IgD-negative memory B cell (primary cell): ENCODE measurements at regions not wholly inside any gene's neighbourhood (a gene's known extent, or its start where the extent isn't known, plus 50 kb on each side); places are given as distances from the start of the nearest gene placed in this dataset.
"Not testable (repeated sequence)": the region's sequence is repeated elsewhere in the genome, so short reads cannot be mapped to it uniquely, and the experiment has no call there.

Experiments
- H3K27ac Mint-ChIP-seq, 3 donors: one replicate each; pipeline ENCODE4 v1.8.0; 2020 to 2022; ENCODE audit warnings: mild to moderate bottlenecking in 3 of 3, mixed read lengths in 3 of 3, moderate library complexity in 1 of 3
- H3K27me3 Mint-ChIP-seq: one replicate; pipeline ENCODE4 v1.8.0; 2021; ENCODE audit warnings: mixed read lengths
- H3K36me3 Mint-ChIP-seq: one replicate; pipeline ENCODE4 v1.8.0; 2020; ENCODE audit warnings: mild to moderate bottlenecking, mixed read lengths
- H3K4me1 Mint-ChIP-seq, 3 donors: one replicate each; pipeline ENCODE4 v1.8.0; 2020 to 2022; ENCODE audit warnings: mixed read lengths in 3 of 3, mild to moderate bottlenecking in 1 of 3
- H3K4me3 Mint-ChIP-seq, 4 donors: one replicate each; pipeline ENCODE4 v1.8.0; 2020 to 2022; ENCODE audit warnings: mild to moderate bottlenecking in 4 of 4, mixed read lengths in 4 of 4, moderate library complexity in 3 of 4
- H3K9me3 Mint-ChIP-seq, 3 donors: one replicate each; pipeline ENCODE4 v1.8.0; 2020 to 2021; ENCODE audit warnings: mixed read lengths in 3 of 3, mild to moderate bottlenecking in 1 of 3

- Mint-ChIP-seq H3K27me3 (no peaks in the 10 kb centered on the region), H3K4me3 (no peak overlapping the region), H3K27ac (peak overlapping the region in 1 of 3 donors; percentile 86), H3K4me1 (peaks cover 0 to 8% (median 0%) of the 10 kb centered on the region in 3 donors), H3K9me3 (peaks cover 0 to 8% (median 6%) of the 10 kb centered on the region in 3 donors), H3K36me3 (no peaks in the 10 kb centered on the region)
Measured at GRCh38 chr15:95737060-95737459, 593.4 kb upstream of the NR2F2 start.

DNA sequence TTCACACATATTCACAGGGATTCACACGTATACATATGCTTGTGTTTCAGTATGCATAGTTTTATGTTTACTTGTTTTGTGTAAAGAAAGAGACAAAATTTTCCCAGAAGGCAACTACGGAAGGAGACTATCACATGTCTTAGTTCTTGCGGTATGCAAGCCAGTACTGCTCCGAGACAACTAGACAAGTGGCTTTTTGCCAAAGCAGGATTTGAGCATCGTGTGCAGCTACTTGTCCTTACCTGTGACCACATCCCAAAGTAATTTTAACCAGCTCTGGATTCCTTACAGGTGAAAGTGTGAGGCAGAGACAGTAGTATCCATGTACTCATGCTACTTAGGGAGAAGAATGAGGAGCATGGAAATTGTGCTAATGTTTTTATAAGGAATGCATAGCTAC, 591.4 kb upstream of the NR2F2 start:
- H3K27ac Mint-ChIP-seq = no peak overlapping the region
- no peaks in the 10 kb centered on the region for H3K27me3 Mint-ChIP-seq
- H3K4me3 Mint-ChIP-seq = no peak overlapping the region
- H3K4me1 Mint-ChIP-seq = peaks cover 0 to 8% (median 0%) of the 10 kb centered on the region in 3 donors
- H3K36me3 Mint-ChIP-seq = no peaks in the 10 kb centered on the region
- peaks cover 4 to 11% (median 6%) of the 10 kb centered on the region in 3 donors for H3K9me3 Mint-ChIP-seq

DNA sequence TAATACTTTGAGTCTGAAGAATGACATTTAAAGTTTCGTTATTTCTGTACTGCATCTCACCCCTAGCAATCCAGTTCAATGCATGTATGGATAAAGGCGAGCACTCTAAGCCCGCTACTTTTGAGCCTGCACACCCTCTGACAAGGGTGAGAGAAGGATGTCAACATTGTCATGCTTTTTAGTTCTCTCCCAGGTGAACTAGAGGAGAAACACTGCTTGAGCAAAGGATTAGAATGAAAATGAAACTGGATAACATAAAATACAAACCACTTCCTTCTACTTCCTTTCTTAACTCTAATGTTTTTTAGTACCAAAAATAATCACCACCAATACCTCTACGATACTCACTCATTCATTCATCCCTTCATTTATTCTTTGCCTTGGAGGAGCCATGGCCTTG, 588.7 kb upstream of the NR2F2 start:
- Mint-ChIP-seq H3K4me3 (no peak overlapping the region), H3K27me3 (no peaks in the 10 kb centered on the region), H3K4me1 (peaks cover 0 to 3% (median 0%) of the 10 kb centered on the region in 3 donors), H3K9me3 (peaks cover 6 to 12% (median 10%) of the 10 kb centered on the region in 3 donors), H3K27ac (no peak overlapping the region), H3K36me3 (no peaks in the 10 kb centered on the region)

- no peak overlapping the region for H3K27ac Mint-ChIP-seq
- no peak overlapping the region for H3K4me3 Mint-ChIP-seq
- H3K4me1 Mint-ChIP-seq = peaks cover 0 to 3% (median 0%) of the 10 kb centered on the region in 3 donors
- no peaks in the 10 kb centered on the region for H3K36me3 Mint-ChIP-seq
- peaks cover 6 to 13% (median 10%) of the 10 kb centered on the region in 3 donors for H3K9me3 Mint-ChIP-seq
- no peaks in the 10 kb centered on the region for H3K27me3 Mint-ChIP-seq
Measured at GRCh38 chr15:95742256-95742655, 588.2 kb upstream of the NR2F2 start.

- peaks cover 6 to 13% (median 9%) of the 10 kb centered on the region in 3 donors for H3K9me3 Mint-ChIP-seq
- H3K36me3 Mint-ChIP-seq = no peaks in the 10 kb centered on the region
- no peaks in the 10 kb centered on the region for H3K27me3 Mint-ChIP-seq
- peaks cover 0 to 3% (median 0%) of the 10 kb centered on the region in 3 donors for H3K4me1 Mint-ChIP-seq
- H3K4me3 Mint-ChIP-seq = no peak overlapping the region
- H3K27ac Mint-ChIP-seq = no peak overlapping the region
Measured at GRCh38 chr15:95742836-95743235, 587.7 kb upstream of the NR2F2 start.

DNA sequence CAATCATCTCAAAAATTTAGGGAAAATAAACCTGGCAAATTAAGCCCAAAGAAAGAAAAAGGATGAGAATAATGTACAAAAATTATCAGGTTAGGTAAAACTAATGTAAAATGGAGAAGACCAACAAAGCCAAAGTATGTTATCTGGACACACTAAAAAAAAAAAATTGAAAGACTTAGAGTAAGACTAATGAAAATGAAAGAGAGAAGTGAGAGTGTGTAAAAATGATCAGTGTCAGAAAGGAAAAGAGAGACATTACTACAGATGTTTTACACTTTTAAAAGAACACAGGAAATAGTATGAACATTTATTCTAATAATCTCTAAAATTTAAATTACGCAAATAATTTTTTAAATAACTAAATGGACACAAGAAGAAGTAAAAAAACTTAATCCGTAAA, 573.3 kb upstream of the NR2F2 start:
- H3K9me3 Mint-ChIP-seq = peaks cover 0 to 3% (median 0%) of the 10 kb centered on the region in 3 donors
- H3K27me3 Mint-ChIP-seq = no peaks in the 10 kb centered on the region
- no peak overlapping the region for H3K27ac Mint-ChIP-seq
- no peak overlapping the region for H3K4me3 Mint-ChIP-seq
- no peaks in the 10 kb centered on the region for H3K4me1 Mint-ChIP-seq
- no peaks in the 10 kb centered on the region for H3K36me3 Mint-ChIP-seq

DNA sequence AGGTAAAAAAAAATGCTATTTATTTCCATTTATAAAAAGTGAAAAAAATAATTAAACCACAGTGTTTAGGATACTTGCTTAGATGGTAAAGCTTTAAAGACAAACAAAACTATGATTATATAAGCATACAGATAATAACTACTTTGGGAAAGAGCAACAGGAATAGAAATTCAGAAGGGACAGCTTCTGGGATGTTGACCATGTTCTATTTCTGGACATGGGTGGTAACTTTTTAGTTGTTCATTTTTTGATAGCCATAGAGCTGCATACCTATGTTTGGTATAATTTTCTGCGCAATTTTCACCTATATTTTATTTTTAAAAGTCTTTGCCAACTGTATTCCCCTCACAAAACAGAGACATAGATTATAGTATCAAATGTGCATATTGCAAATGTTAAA, 572.0 kb upstream of the NR2F2 start:
- H3K27ac Mint-ChIP-seq = no peak overlapping the region
- H3K36me3 Mint-ChIP-seq = no peaks in the 10 kb centered on the region
- peaks cover 0 to 2% (median 0%) of the 10 kb centered on the region in 3 donors for H3K4me1 Mint-ChIP-seq
- no peaks in the 10 kb centered on the region for H3K27me3 Mint-ChIP-seq
- H3K9me3 Mint-ChIP-seq = peaks cover 0 to 3% (median 0%) of the 10 kb centered on the region in 3 donors
- H3K4me3 Mint-ChIP-seq = no peak overlapping the region

GRCh38 chr15:95758851-95759250, 571.6 kb upstream of the NR2F2 start:
- Mint-ChIP-seq H3K9me3 (peaks cover 0 to 4% (median 1%) of the 10 kb centered on the region in 3 donors), H3K27me3 (no peaks in the 10 kb centered on the region), H3K4me1 (peaks cover 0 to 2% (median 0%) of the 10 kb centered on the region in 3 donors), H3K27ac (no peak overlapping the region), H3K36me3 (no peaks in the 10 kb centered on the region), H3K4me3 (no peak overlapping the region)

DNA sequence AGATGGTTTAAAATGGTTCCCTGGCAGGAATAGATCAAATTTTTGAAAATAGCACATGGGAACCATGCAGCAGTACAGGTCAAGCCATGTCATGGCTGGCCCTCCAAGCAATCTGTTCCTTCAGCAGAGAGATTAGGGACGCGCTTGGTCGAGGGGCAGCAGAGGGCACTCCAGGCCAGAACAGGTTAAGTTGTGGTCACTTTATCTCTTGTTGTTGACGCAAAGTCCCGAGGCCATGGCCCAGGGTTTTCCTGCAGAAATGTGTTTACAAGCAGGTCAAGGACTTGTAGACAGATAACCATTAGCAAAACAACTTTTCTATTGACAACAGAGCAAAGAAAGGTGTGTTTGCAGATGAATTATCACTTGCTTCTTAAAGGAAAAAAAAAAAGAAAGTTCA, 570.0 kb upstream of the NR2F2 start:
- no peak overlapping the region for H3K27ac Mint-ChIP-seq
- H3K36me3 Mint-ChIP-seq = no peaks in the 10 kb centered on the region
- H3K4me3 Mint-ChIP-seq = no peak overlapping the region
- H3K9me3 Mint-ChIP-seq = peaks cover 0 to 6% (median 1%) of the 10 kb centered on the region in 3 donors
- no peaks in the 10 kb centered on the region for H3K27me3 Mint-ChIP-seq
- peaks cover 0 to 2% (median 0%) of the 10 kb centered on the region in 3 donors for H3K4me1 Mint-ChIP-seq

- no peak overlapping the region for H3K4me3 Mint-ChIP-seq
- H3K27ac Mint-ChIP-seq = no peak overlapping the region
- H3K27me3 Mint-ChIP-seq = no peaks in the 10 kb centered on the region
- peaks cover 0 to 2% (median 0%) of the 10 kb centered on the region in 3 donors for H3K4me1 Mint-ChIP-seq
- H3K9me3 Mint-ChIP-seq = peaks cover 0 to 6% (median 1%) of the 10 kb centered on the region in 3 donors
- no peaks in the 10 kb centered on the region for H3K36me3 Mint-ChIP-seq
Measured at GRCh38 chr15:95761501-95762165, 568.9 kb upstream of the NR2F2 start.

GRCh38 chr15:95763426-95763825, 567.1 kb upstream of the NR2F2 start:
- Mint-ChIP-seq H3K27ac (no peak overlapping the region), H3K9me3 (peaks cover 0 to 6% (median 1%) of the 10 kb centered on the region in 3 donors), H3K4me1 (peaks cover 0 to 2% (median 0%) of the 10 kb centered on the region in 3 donors), H3K27me3 (no peaks in the 10 kb centered on the region), H3K36me3 (no peaks in the 10 kb centered on the region), H3K4me3 (no peak overlapping the region)

DNA sequence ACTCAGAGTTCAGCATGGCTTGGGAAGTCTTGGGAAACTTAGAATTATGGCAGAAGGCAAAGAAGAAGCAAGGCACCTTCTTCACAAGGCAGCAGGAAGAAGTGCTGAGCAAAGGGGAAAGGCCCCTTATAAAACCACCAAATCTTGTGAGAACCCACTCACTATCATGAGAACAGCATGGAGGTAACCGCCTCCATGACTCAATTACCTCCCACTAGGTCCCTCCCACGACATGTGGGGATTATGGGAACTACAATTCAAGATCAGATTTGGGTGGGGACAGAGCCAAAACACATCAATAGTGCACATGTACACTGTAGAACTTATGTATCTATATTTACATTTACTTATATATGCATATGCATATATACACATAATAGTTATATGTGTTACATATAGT, 565.3 kb upstream of the NR2F2 start:
- Mint-ChIP-seq H3K4me3 (no peak overlapping the region), H3K27ac (no peak overlapping the region), H3K4me1 (peaks cover 0 to 2% (median 0%) of the 10 kb centered on the region in 3 donors), H3K36me3 (no peaks in the 10 kb centered on the region), H3K27me3 (no peaks in the 10 kb centered on the region), H3K9me3 (peaks cover 0 to 6% (median 1%) of the 10 kb centered on the region in 3 donors)

- Mint-ChIP-seq H3K36me3 (no peaks in the 10 kb centered on the region), H3K9me3 (no peaks in the 10 kb centered on the region), H3K27me3 (no peaks in the 10 kb centered on the region), H3K27ac (no peak overlapping the region), H3K4me3 (no peak overlapping the region), H3K4me1 (no peaks in the 10 kb centered on the region)
Measured at GRCh38 chr15:95770196-95770595, 560.3 kb upstream of the NR2F2 start.

- no peaks in the 10 kb centered on the region for H3K27me3 Mint-ChIP-seq
- no peaks in the 10 kb centered on the region for H3K4me1 Mint-ChIP-seq
- no peaks in the 10 kb centered on the region for H3K9me3 Mint-ChIP-seq
- H3K4me3 Mint-ChIP-seq = no peak overlapping the region
- H3K27ac Mint-ChIP-seq = peak overlapping the region in 1 of 3 donors; percentile 47
- H3K36me3 Mint-ChIP-seq = no peaks in the 10 kb centered on the region
Measured at GRCh38 chr15:95772982-95773381, 557.5 kb upstream of the NR2F2 start.

GRCh38 chr15:95784508-95784907, 546.0 kb upstream of the NR2F2 start:
- Mint-ChIP-seq H3K4me3 (no peak overlapping the region), H3K4me1 (no peaks in the 10 kb centered on the region), H3K27ac (no peak overlapping the region), H3K27me3 (no peaks in the 10 kb centered on the region), H3K9me3 (peaks cover 14 to 33% (median 14%) of the 10 kb centered on the region in 3 donors), H3K36me3 (no peaks in the 10 kb centered on the region)

DNA sequence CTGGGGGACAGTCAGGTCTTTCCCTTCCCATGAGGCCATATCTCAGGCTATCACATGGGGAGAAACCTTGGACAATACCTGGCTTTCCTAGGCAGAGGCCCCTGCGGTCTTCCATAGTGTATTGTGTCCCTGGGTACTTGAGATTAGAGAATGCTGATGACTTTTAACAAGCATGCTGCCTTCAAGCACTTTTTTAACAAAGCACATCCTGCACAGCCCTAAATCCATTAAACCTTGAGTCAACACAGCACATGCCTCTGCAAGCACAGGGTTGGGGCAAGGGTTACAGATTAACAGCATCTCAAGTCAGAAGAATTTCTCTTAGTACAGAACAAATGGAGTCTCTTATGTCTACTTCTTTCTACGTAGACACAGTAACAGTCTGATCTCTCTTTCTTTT, 545.2 kb upstream of the NR2F2 start:
- not testable (repeated sequence) for H3K27me3 Mint-ChIP-seq, H3K27ac Mint-ChIP-seq, H3K4me3 Mint-ChIP-seq, H3K4me1 Mint-ChIP-seq, H3K36me3 Mint-ChIP-seq
- H3K9me3 Mint-ChIP-seq = peaks cover 14 to 33% (median 14%) of the 10 kb centered on the region in 3 donors
